ENCODE measurements at regions not wholly inside any gene's neighbourhood (a gene's known extent, or its start where the extent isn't known, plus 50 kb on each side); places are given as distances from the start of the nearest gene placed in this dataset.
A peak's percentile ranks its signal among the peaks of the same experiment; 100 is the strongest.
"Not testable (repeated sequence)": the region's sequence is repeated elsewhere in the genome, so short reads cannot be mapped to it uniquely, and the experiment has no call there.

DNA sequence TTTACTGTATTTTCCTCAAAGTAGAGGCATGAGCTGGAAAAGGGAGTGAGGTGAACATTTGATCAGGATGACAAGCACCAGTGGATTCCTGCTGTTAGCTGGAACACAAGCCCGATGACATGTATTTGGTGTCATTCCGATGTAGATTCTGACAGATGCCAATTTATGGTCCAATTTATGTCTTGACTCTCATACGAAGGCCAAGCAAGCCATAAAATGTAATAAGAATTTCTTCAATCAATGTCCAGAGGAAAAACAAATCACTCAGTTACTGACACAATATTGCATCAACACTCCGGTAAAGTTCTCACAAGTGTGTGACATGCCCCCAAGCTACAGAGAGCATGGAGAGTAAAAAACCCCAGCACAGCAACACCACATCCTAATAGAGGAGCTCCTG is 138.3 kb upstream of the ZNF521 start:
- no peak for DNase-seq (ENCODE audit: low spot score)

DNA sequence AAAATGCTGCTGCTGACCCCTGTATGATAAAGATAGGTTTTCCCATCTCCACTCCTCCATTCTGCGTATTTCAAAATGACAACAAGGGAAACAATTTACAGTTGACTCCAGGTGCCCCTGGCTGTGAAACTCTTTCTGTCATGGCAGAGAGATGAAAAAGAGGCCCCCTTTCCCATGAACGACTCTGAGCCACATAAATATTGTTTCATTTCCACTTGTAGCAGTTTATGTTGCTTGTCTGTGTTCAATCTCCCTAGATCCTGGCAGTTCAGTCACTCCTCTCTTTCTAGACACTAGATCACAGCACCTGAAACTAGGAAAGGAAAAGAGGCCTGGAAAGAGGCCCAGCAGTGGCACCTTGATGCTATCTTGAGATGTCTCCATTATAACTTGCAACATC is 121.0 kb upstream of the ZNF521 start:
- no peak for DNase-seq (ENCODE audit: low spot score)

DNA sequence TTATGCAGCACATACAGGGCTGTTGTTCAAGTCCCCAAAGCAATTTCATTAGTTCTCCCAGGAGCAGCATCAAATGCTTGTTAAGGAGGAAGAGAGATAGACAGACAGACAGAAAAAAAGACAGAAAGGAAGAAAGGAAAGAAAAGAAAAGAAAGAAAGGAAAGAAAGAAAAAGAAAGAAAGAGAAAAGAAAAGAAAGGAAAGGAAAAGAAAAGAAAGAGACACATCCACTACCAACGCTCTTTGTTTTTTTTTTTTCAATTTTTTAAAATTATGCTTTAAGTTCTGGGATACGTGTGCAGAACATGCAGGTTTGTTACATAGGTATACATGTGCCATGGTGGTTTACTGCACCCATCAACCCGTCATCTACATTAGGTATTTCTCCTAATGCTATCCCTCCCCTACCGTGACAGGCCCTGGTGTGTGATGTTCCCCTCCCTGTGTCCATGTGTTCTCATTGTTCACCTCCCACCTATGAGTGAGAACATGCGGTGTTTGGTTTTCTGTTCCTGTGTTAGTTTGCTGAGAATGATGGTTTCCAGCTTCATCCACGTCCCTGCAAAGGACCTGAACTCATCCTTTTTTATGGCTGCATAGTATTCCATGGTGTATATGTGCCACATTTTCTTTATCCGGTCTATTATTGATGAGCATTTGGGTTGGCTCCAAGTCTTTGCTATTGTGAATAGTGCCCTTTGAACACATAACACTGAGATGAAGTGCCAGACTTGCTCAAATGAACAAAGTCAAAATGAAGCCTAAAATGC is 119.0 kb upstream of the ZNF521 start:
- DNase-seq (ENCODE audit: low spot score) = not testable (repeated sequence)

DNA sequence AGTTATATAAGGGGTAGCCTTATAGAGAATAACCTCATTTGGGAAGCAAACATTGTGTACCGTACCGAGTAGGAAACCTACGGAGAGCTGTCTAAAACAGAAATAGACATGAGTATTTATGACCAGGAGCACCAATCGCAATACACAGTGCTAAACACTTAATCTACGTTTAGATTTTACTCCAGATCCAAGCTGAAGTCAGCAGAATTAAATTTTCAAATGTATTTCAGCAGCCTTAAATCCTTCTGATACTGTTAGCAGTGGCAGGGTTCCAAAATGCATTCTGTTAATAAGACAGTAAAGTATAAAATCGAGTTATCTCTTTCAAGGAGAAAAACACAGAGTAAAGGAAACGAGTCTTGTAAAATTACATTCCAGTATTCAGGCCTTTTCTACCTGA is 118.1 kb upstream of the ZNF521 start:
- no peak for DNase-seq (ENCODE audit: low spot score)

DNA sequence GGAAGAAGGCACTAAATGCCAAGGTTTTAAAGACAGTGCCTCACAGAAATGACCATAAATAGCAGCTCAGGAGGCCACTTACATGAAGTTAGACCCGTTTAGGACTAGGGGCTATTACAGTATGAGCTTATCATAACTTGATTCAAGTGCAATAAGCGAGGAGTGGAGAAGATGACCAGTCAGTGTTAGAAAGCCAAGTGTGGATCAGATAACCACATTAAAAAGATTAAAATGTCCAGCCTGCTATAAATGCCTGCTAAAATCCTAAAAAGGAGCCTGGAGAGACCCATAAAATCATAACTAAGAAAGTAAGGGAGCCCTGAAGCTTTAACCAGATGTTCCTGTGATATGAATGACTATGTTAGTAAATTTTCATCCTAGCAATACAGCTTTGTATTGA is 117.5 kb upstream of the ZNF521 start:
- no peak for DNase-seq (ENCODE audit: low spot score)

DNA sequence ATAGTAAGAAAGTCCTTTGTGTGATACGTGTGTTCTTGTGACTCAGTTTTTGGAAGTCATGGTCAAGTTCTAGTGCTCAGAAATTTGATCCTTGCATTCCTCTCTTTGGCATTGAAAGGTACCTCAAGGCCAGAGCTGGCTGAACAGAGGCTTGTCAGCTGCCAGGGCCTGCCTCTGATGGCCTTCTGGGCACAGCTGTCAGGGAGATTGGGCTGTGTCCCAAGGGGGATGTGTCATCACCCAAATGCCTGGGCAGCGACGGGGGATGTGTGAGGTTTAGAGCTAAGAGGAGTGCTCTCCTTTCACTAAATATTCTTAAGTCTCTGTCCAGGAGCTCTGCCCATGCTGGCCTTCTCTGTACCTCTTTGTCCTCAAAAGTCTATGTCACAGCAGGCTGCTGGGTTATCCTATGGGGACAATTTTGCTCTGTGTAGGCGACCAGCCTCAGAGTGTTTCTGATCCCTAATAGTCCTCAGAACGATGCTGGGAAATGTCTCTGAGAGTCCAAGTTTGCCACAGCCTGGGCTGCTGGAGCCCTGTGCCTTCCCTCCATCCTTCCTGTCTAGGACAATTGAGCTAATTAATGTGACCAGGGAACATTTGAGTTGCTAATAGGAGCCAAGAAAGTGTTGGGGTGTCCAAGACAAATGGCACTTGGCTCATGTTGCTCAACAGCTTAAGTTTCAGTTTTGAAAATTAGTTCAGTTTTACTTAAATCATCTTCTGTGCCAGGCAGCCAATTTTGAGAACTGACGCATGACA is 115.4 kb upstream of the ZNF521 start:
- DNase-seq (ENCODE audit: low spot score) = peak; percentile 49

DNA sequence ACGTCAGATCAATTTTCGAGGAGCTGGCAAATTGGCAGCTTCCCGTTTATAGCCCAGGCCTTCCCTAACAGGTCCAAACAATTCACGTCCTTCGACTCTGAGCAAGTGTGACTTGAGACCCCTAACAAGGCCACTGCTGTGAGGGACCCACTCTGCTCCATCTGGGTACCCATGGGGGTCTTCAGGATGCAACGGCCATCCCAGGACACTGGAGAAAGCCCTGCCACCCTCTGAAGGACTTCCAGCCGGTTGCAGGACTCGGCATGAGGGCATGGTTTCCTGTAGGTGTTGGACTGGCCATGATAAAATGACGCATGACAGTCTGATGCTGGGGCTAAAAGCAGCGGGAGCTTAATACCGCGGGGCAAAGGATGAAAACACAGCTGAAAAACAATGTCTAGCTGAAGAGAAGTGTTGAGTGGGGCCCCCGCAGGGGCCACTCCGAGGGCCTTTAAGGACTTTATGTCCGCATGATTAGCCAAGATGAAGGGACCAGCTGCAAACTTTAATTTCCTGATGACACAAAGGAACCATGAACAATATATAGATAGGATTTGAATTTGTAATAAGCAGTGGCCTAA is 113.3 kb upstream of the ZNF521 start:
- no peak for DNase-seq (ENCODE audit: low spot score)

DNA sequence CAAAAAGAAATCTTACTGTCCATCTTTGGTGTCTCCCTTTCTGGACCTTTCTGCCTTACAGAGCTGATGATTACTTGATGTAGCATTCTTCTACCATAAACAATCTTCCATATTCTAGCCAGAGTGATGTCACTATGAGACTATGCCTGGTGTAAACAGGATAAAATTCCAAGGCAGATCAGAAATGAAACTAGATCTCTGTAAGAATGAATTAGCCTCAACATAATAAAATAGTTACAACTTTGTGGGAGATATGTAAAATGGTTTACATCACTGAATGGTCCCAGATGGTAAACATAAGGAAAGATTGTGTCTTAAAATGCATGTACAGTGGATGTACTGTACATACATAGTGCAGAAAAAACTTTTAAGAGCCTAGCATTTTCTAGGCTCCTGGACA is 112.3 kb upstream of the ZNF521 start:
- DNase-seq (ENCODE audit: low spot score) = peak; percentile 48

DNA sequence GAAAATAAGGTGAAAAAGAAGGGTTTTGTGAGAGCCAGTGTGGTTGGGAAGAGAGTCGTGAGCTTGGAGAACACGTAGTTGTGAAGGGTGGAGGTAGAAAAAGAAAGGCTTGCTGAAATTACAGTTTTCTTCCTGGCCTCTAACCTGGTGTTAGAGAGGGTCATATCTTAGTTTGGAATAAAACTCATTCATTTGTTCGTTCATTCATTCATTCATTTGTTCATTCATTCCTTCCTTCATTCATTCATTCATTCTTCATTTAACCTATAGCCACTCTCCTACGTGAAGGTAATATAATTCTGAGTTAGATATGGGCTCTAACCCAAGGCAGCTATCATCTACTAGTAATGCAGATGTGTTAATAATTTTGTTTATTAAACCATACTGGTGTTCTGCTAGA is 111.8 kb upstream of the ZNF521 start:
- no peak for DNase-seq (ENCODE audit: low spot score)

DNA sequence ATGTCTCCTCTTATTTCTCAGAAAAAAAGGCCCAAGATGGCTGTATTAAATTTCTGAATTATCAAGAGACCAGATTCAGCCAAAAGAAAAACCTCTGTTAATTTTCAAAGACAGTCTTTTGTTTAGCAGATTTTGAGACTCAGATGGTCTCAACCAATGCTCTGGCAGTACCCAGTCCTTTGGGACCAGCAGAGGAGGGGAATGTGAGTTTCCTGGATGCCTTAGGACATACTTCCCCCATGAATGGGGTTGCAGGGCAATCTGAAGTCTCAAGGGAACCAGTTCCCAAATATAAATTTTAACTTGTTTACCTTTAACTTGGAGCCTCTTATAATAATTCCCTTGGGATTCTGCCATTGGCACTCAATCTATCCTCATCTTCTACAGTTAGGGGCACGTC is 107.8 kb upstream of the ZNF521 start:
- DNase-seq (ENCODE audit: low spot score) = no peak

DNA sequence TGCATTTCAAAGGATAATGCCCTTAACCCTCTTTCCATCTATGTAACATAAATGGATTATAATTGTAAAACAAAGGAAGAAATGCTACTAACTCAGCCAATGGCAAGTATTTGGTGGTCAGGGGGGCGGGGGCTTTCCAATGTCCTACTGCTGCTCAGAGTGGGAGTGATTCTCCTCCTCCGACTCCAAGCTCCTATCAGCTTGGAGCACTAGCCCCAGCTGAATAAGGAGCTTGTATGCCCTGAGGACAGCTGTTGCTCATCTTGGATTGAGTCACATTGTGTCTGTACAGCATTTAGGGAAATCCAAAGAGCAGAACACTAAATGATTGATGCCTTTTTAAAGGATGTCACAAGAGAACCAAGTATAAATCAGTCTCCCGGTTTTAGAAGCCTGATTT is 105.6 kb upstream of the ZNF521 start:
- DNase-seq (ENCODE audit: low spot score) = peak; percentile 36

DNA sequence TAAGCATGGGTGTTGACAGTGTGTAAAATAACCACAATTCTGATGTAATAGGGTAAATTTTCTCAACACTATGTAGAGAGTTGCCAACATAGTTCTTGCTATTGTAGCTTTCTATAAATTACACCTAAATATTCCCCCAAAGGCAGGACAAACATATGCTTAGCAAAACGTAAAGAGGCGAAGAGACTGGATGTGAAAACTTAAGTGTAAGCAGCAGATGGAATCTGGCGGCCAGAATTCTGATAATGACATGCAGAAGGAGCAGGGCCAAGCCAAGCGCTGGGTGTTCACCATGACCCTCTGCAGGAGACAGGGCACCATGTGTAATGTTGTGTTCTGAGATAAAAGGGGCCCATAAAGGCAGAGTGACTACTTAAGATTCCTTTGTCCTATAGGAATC is 105.2 kb upstream of the ZNF521 start:
- DNase-seq (ENCODE audit: low spot score) = no peak

DNA sequence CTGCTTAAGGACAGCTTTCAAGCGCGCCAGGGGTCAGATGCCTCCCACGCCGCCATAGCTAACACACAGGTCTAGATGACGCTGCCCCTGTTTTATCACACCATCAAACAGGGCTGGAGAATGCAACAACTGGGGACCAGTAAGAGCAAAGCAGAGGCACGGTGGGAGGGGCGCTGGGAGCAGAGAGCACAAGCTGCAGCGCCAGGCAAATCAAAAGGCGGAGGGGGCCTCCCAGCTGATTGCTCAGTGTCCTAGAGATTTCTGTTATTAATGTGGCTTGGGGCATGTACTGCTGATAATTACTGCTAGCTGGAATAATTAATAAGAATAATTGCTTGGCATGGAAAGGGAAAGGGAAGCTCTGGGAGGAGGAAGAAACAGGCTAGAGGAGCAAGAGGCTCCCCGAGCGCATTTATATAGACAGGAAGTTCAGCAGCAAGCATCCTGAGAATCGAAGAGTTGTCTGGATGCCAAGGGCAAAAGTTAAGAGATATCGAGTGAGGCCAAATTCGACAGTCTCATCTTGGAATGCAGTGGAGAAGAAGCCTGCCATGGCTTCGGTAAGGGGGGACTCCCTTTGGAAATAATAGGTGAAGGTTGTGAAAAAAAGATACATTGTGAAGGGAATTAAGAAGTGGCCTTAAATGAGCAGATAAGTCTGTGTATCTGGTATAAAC is 104.5 kb upstream of the ZNF521 start:
- DNase-seq (ENCODE audit: low spot score) = no peak

DNA sequence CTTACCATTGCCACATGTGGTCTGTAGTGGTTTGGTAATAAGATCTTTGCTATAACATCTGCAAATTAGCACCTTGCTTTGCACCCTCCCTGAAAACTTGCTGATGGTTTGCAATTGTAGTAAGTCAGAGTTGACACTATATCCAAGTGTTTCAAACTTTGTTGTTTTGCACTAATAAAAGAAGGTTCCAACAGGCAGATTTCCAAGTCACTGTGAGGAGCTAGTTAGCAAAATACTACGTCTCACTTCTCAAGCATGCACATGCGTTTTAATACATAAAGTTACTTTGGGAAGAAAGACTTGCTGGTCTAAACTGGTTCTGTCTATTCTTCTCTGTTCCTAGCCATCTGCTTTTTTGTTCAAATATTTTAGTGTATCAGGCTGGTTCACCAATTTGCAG is 103.7 kb upstream of the ZNF521 start:
- no peak for DNase-seq (ENCODE audit: low spot score)

DNA sequence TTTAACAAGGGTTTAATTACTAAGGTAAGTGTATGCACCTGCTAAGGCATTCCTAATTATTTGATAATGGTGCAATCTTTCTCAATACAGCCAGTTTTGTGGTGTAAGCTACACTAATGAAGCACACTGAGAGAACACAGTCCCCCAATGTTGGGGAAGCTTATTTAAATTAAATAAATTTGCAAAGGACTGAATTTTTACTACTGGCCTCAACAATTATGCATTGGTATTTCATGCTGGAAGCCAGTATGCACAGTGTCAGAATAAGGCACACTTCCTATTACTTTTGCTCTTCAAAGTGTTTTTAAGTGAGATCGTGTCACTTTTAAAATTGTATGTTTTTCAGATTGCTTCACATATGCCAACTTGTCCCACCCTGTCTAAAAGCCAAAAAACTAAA is 103.2 kb upstream of the ZNF521 start:
- no peak for DNase-seq (ENCODE audit: low spot score)

DNA sequence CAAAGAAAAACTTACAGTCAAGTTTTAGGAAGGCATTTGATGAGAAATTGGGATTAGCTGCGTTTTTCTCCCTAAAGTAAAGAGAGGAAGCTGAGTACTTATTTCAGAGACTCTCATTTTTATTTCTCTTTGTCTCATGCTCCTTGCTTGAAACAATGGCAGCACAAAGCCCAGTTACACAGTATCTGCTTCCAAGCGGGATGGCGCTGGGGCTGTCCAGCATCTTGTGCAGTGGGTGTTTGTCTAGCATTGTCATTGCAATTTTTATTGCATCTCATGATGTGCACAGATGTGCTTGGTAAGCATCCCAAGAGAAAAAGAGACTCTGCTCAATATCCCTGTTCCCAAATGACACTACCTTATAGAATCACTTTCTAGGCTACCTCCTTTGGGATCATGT is 102.8 kb upstream of the ZNF521 start:
- no peak for DNase-seq (ENCODE audit: low spot score)

DNA sequence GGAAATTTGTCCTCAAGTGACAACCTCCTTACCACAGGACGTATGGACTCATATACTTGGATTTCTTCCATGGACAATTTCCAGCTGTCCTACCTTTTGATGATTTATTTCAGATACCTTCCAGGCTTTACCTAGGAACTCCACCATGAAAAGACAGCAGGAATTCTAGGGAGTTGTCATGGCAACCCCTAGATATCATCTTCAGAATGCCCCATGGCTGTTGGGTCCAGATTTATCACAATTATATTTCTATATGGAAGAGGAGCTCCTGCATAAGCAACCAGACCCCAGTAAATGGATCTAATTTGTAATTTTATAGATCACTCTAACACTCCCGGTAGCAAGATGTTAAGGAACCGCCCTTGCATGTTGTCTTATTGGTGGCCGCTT is 102.3 kb upstream of the ZNF521 start:
- no peak for DNase-seq (ENCODE audit: low spot score)

DNA sequence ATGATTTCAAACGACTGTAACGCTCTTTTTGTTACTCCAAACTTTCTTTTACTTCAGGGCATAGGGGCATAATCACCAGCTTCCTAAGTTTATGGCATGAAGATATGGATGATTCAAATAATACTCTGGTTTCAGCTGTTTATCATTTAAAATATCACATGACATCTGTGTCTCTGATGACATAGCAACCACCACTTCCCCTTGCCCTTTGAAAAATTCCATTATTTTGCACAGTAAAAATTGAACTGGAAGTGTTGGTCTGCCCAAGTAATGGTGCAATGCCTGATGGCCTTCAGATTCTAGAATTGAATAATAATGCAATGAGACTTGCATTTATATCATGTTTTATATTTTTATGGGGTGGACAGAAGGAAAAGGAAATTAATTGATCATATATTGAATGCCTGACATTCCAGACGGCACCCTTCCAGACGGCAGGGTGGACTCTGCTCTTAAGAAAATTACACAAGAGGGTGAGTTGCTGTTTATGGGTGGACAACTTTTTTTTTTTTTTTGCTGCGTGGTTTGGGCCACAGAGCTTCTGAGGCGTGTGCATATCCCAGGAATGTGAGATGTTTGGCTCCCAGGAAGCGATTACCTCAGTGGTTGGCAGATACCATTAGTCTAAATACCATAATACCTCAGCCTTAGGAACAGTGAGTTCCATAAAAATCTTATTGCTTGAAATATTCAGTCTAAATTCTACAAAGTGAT is 101.7 kb upstream of the ZNF521 start:
- peak; percentile 55 for DNase-seq (ENCODE audit: low spot score)

DNA sequence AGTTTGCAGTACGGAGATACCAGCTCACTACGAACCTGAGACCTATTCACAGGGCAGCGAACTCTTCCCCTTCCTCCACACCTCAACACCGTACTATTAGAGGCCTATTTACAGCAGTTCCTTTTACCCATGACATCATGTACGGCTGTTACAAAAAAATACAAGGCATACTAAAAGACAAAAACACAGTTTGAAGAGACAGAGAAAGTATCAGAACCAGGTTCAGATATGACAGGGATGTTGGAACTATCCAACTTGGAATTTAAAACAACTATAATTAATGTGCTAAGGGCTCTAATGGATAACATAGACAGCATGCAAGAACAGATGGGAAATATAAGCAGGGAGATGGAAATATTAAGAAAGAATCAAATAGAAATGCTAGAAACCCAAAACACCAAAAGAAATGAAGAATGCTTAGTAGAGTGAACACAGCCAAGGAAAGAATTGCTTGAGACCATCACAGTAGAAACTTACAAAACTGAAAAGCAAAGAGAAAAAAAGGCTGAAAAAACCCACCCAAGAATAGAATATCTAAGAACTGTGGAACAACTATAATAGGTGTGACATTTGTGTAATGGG is 99.2 kb upstream of the ZNF521 start:
- DNase-seq (ENCODE audit: low spot score) = no peak

DNA sequence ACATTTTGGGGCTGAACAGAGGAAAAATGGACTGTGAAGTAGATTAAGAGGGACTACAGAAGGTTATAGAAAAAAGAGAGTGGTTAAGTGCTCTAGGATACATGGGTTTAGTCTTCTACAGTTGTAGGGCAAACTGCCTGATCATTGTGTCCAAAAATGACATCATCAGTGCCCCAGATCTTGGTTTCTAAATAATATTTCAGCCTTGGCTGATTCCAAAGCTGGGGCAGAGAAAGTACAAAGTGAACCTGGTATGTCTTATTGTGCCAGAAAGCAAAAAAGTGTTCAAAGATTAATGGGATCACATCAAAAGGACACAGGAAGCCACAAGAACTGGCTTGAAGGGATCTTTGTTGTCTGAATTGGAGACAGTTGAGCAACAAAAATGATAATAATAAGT is 97.1 kb upstream of the ZNF521 start:
- no peak for DNase-seq (ENCODE audit: low spot score)

DNA sequence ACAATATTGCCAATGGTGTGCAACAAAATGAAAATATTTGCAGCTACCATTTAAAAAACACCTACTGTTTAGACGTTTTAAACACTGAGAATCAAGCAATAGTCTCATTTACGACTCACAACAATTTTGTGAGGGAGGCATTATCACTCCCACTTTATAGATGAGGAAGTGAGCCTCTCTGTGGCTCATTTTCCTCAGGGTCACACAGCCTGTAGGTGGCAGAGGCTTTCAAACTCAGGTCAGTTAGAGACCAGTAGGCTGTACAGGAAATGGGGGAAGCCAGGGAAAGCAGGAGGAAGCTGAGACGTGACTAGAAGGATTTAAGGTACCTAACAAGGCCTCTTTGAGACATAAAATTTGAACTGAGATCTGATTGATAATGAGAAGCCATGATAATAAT is 95.0 kb upstream of the ZNF521 start:
- DNase-seq (ENCODE audit: low spot score) = no peak

DNA sequence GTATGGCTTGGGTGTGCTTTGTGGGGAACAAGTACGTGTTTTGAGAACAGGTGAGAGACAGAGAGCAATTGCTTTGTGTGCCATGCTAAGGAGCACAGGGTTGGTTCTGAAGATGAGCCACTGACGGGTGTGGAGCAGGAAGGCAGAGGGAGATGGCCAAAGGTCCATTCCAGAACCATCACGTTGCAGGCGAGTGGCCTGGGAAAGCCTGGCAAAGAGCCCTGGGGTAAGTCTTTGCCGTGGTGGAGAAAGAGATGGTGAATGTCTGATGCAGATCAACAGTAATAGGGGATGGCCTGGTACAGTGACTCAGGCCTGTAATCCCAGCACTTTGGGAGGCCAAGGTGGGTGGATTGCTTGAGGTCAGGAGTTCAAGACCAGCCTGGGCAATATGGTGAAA is 93.5 kb upstream of the ZNF521 start:
- DNase-seq (ENCODE audit: low spot score) = no peak

Data from AG20443 (cell line).